Left colon (tissue), 2 donors: ENCODE measurements at regions not wholly inside any gene's neighbourhood (a gene's known extent, or its start where the extent isn't known, plus 50 kb on each side); places are given as distances from the start of the nearest gene placed in this dataset.

Experiments
- ATAC-seq: fragments of 200-7000 bp; cut with Tn5 transposase; one replicate; pipeline ENCODE4 v1.9.1; 2020; ENCODE audit warnings: mild to moderate bottlenecking, moderate library complexity
- DNase-seq, 2 donors: peaks; one replicate each; pipeline ENCODE4 v3.0.0-alpha.2; 2020
- intact Hi-C, 2 donors: fragments of 100-400 bp; cut with DNase I in 1 of 2; cut with micrococcal nuclease in 1 of 2; formaldehyde crosslinking; loops; one replicate each; pipeline versions ENCODE4 v1.11.2 to v1.14.0; 2022; cut with DNase I, micrococcal nuclease
- donor health status: DM: no; HTN: no; CAD: no.
- donor health status: DM: yes; HTN: yes; CAD: no.

DNA sequence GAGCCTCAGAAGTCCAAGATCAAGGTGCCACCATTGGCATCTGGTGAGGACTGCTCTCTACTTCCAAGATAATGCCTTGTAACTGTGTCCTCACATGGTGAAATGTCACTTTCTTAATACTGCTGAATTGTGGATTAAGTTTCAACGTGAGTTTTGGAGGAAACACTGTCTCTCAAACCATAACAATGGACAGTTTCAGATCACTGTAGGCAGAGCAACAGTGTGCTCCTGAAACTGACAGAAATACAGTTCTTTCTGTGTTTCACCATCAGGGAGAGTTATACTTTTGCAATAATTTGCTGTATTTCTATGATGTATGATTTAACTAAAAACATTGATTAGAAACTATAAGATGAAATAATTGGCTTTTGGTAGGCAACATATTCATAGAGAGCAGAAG, 1780.5 kb upstream of the CDH6 start:
- intact Hi-C loops, result no loop called here
- ATAC-seq (no peak), DNase-seq (no peak)

DNA sequence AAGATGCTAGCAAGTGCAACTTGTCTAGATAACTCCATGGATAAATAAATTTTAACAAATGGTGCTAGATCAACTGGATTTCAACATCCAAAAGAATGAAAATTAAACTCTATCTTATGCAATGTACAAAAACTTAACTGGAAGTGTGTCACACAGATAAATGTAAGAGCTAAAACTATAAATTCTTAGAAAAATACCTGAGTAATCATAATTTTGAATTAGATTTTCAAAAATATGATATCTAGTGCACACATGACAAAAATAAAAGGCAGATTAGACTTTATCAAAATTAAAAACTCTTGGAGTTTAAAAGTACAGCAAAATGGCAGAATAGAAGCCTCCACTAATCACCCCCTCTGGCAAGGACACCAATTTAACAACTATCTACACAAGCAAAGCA, 1791.2 kb upstream of the CDH6 start:
- DNase-seq (no peak), ATAC-seq (no peak)
- intact Hi-C loops, result no loop called here

DNA sequence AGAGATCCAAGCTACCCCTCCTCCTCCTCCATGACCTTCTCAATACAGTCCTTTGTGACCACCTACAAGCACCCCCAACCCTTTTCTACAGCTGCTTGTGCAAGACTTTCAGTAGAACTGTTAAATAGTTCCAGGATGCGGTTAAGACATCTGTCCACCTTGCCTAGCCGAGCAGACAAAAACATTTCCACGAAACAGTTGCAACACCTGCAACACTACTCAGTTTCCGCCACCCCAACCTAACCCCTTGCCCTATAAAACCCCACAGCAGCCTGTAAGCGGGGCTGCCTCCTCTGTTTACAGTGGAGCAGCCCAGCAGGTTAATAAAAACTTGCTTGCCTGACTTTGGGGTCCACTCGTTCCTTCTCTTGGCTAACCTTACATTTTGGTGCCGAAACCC, 1803.5 kb upstream of the CDH6 start:
- intact Hi-C loops, result no loop called here
- no peak for ATAC-seq

DNA sequence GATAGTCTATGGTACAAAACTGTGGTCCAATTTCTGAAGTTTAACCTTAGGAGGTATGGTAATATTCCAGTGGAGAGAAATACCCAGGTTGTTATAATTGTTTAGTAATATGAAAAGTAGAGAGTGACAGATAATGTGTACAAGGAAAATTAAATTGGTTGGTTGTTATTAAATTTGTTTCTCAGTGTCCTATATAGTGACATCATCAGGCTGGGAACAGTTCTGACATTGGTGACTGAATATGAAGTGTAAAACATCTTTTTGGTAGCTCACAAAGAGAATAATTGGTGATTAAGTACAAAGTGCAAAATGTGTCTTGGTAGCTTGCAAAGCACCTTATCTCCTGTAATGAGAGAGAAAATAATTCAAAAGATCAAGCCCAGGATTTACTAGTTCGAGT, 1806.1 kb upstream of the CDH6 start:
- no peak for DNase-seq
- intact Hi-C loops, result no loop called here
- no peak for ATAC-seq

More for the DNA sequence above, 1803.5 kb upstream of the CDH6 start:
- no peak for DNase-seq

DNA sequence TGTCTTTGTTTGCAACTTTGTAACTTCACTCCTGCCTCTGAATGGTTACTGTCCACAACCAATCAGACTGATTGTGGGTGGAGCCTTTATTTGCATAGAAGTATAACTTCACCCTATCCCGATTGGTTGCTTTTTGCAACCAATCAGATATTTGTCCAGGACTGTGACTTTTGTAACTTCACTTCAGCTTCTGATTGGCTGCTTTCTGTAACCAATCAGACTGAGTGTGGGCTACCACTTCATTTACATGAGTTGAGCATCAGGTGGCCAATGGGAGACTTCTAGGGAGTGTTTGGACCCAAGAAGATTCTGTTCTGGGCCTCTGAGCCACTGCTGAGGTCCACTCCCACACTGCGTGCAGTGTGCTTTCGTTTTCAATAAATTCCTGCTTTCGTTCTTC, 1810.7 kb upstream of the CDH6 start:
- intact Hi-C loops, result no loop called here
- ATAC-seq (no peak), DNase-seq (no peak)

DNA sequence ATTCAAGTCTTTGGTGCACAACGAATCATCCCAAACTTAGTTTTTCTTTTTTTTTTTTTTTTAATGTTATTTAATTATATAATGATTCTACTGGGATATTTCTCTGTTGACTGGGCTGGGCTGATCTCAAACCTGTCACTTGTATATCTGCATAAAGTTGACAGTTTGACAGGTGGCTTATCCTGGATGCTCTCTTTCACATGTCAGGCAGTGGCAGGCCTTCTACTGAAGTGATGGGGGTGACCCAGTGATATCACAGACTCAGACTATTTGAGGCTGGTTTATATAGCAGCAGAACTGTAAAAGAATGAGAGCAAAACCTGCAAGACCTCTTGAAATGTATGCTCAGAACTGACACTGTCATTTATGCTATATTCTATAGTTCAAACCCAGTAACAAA, 1813.5 kb upstream of the CDH6 start:
- no peak for DNase-seq
- intact Hi-C loops, result no loop called here
- ATAC-seq, result no peak

DNA sequence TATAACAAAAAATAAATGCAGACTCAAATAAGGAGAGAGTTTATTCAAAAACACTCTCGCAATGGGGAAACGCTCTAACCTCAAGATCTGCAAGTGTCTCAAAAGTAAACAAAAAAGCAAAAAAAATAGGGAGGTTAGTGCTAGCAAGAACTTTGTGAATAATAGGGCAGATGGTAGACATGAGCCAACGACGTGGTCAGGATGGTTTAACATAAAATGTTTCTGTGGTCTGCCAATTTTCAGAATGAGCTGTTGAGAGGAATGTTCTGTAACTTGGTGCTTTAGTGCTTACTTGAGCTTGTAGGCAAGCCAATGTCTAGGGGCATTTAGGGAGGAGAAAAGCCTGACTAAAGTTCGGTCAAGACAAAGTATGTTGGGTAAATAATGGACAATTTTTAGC, 1813.9 kb upstream of the CDH6 start:
- DNase-seq (no peak), ATAC-seq (no peak)
- intact Hi-C loops, result no loop called here

DNA sequence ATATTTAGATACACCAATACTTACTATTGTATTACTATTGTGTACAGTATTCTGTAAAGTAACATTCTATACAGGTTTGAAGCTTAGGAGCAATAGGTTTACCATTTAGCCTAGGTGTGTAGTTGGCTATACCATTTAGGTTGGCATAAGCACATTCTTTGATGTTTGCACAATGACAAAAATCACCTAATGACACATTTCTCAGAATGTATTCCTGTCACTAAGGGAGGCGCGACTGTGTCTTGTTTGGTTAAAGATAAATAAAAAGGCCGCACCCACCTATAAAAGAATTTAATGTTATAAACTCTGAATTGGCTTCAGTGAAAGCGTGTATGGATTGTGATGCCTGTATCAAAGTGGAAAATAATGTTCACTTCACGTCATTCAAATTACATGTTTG, 1815.4 kb upstream of the CDH6 start:
- DNase-seq (no peak), ATAC-seq (no peak)
- intact Hi-C loops, result no loop called here

DNA sequence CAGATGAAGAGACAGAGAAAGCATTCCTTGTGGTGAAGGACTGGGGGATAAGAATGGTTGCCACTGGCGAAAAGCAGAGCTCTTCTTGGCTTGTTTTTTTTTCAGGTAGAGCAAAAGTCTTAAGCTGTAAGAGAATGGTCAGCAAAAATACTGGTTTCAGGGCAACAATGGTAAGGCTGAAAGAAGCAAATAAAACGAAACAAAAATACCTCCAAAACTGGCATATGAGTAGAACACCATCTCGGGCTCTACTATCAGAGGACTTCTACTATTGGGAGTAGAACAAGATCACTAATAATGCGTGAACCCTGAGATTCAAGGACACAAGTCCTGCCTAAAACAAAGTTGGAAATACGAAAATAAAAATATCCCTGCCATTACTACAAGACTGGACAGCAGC, 1823.2 kb upstream of the CDH6 start:
- DNase-seq, result no peak
- intact Hi-C loops, result no loop called here
- ATAC-seq, result no peak

DNA sequence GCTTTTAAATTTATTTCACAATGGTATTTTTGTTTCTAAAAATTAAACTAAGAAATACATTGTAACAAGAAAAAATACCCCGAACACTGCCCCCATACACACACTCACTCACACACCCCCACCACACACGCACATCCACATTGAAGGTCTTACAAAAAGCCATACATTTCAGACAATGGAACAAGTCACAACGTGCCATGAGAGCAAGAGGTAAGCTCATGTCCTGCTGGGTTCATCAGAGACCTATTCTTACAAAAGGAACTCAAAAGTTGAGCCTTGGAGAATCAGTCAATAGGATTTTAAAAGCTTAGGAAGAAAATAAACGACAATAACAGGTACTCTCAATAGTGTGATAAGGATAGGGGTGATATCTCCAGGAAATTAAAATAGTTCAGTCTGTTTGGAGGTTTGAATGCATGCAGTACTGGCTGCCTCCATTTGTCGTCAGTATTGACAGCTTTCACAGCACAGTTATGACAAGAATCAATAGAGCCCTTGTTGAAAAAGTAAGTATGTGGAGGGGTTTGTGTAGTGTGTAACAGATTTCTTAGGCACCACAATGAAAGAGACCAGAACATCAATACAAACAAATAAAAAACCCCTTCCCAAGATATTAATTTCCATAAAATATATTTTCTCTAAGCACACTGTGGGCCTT, 1826.2 kb upstream of the CDH6 start:
- intact Hi-C loops, result no loop called here
- ATAC-seq, result no peak
- no peak for DNase-seq

DNA sequence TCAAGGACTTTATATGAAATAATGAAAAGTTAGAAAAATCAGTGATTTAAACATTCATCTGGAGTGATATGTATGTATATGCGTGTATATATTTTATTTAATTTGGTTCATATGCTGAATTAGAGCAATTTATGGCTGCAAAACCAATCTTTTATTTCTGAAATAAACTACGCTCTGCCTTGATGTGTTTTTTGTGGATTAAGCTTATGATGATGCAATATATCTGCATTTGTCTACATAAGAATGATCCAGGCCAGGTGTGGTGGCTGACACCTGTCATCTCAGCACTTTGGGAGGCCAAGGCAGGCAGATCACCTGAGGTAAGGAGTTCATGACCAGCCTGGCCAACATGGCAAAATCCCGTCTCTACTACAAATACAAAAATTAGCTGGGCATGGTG, 1842.3 kb upstream of the CDH6 start:
- intact Hi-C loops, result no loop called here
- ATAC-seq (no peak), DNase-seq (no peak)

DNA sequence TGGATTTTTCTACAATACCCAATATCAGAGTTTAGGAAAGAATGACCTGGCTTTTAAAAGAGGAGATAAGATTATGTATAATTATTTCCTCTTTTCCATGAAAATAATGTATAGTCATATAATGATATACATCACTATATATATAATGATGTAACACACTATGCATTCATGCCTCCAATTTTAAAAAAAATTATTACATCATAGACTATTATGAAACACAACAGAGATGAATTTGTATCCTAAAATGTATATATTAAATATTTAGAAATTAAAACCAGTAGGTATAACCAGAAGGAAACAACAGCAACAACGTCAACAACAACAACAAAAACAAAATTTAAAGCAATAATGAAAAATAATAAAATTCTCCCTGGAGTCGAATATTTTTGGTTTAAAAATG, 1856.5 kb upstream of the CDH6 start:
- ATAC-seq, result no peak
- intact Hi-C loops, result no loop called here
- DNase-seq, result no peak

DNA sequence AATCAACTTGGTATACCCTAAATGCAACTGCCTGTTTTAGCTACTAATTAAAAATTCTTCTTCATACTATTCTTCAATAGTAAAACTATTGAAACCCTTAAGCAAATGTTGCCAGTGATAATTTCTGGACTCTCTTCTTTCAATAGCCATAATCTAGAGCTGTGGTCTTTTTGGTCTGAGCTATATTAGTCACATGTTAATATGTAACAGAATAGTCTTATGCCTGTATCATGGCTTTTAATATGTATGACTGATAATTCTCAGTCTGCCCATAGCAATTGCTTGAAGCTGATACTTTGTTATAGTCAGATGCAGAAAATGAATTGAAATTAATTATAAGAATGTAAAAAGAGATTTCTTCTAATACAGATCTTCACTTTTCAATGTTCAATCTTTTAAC, 1871.9 kb upstream of the CDH6 start:
- intact Hi-C loops, result no loop called here
- no peak for ATAC-seq
- no peak for DNase-seq

DNA sequence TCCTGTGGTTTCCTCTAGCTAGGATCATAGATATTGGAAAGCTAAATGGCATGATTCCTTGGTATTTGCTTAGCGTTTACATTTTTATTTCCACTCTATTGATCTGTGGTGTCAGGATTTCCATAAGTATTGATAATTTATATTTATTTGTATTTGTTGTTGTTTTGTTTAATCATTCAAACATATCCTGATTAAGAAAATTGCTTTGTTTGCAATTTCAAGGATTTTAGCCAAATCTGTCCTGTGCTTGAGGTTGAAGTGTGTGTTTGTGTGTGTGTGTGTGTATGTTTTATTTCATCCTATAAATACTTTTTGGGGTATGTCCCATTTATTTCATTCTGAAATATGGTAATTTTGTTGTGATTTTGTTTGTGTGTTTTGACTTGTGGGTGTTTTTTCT, 1884.1 kb upstream of the CDH6 start:
- intact Hi-C loops, result no loop called here
- no peak for DNase-seq
- no peak for ATAC-seq

DNA sequence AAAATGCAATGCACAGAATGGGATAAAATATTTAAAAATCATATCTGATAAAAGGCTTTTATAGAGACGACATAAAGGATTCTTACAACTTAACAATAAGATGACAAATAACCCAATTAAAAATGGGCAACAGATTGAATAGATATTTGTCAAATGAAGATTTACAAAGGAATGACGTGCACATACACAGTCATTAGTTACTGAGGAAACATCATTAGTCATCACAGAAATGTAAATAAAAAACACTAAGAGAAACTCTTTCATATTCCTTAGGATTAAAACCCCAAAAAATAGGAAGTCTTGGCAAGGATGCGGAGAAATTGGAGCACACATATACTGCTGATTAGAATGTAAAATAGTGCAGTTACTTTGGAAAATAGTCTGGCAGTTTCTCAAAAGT, 1886.0 kb upstream of the CDH6 start:
- ATAC-seq (no peak), DNase-seq (no peak)
- intact Hi-C loops, result no loop called here

DNA sequence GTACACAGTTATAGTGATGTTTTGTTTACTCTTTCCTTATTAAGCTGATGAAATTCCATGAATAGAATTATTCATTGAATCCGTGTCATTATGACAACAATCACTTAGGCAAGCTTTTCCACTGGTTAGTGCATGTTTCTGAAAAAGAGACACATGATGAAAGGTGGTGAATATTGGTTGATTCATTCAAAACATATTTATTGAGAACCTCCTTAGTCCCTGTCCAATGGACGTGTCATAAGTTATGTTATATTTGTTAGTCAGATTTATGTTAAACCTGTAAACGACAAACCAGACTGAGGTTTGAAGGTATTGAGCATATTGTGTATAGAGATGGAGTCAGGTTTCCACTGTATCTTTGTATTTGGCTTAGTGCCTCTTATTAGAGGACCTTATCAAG, 1888.9 kb upstream of the CDH6 start:
- ATAC-seq (no peak), DNase-seq (no peak)
- intact Hi-C loops, result no loop called here

DNA sequence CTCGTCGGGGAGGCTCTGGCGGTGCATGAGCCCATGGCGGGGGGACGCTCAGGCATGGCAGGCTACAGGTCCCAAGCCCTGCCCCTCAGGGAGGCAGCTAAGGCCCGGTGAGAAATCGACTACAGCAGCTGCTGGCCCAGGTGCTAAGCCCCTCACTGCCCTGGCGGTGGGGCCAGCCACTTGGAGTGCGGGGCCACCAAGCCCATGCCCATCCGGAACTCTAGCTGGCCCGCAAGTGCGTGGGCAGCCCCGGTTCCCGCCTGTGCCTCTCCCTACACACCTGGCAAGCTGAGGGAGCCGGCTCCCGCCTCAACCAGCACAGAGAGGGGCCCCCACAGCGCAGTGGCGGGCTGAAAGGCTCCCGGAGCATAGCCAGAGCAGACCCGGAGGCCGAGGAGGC, 1896.9 kb upstream of the CDH6 start:
- ATAC-seq (no peak), DNase-seq (no peak)
- intact Hi-C loops, result no loop called here

DNA sequence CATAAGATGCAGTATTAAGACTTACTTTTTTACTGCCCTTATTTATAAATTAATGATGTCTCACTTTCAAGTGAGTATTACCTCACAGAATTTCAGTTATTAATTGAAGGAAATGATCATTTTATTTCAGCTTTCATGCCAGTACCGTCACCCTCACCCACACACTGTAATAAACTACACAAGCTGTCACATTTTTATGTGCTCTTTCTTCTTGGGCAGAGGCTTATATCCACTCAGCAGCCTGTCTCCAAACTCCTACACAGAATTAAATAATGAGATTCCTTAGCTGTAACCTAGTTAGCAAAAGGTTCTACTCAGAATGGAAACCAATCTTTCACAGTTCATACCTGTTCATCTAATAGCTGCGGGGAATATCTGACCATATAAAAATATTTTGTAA, 1915.8 kb upstream of the CDH6 start:
- ATAC-seq (no peak), DNase-seq (no peak)
- intact Hi-C loops, result no loop called here

DNA sequence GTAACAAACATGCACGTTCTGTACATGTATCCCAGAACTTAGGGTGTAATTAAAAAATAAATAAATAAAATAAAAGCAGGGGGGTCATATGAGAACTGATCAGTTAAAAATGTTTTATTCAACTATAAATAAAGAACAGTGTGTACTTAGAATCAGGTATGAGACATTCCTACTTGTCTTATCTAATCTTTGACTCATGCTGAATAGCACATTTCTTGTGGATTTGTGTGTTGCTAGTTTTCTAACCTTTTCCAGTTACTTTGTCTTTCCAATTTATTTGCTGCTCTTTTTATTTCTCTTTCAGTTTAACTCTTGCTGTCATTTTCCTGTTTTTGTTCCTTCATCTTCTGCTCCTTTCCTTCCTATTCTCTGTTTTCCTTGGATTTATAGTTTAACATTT, 1917.1 kb upstream of the CDH6 start:
- no peak for DNase-seq
- intact Hi-C loops, result no loop called here
- no peak for ATAC-seq

DNA sequence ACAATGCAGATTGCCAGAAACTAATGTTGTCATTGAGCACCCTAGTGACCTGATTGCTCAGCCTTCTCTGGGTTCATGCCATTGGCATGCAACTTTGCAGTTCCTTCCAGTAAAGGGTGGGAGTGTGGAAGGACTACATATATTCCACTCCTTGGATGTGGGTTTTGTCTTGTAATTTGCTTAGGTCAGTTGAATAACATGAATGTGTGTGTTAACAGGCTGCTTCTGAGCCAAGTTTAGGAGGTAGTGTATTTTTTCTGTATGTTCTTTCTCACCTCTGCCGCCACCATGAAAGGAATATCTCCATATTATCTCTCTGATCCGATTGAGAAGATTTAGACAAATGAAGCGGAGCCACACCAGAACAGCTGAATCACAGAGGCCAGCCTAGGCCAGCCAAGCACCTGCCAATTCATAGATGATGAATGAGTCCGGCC, 1929.6 kb upstream of the CDH6 start:
- intact Hi-C loops, result no loop called here
- no peak for ATAC-seq
- DNase-seq, result no peak

DNA sequence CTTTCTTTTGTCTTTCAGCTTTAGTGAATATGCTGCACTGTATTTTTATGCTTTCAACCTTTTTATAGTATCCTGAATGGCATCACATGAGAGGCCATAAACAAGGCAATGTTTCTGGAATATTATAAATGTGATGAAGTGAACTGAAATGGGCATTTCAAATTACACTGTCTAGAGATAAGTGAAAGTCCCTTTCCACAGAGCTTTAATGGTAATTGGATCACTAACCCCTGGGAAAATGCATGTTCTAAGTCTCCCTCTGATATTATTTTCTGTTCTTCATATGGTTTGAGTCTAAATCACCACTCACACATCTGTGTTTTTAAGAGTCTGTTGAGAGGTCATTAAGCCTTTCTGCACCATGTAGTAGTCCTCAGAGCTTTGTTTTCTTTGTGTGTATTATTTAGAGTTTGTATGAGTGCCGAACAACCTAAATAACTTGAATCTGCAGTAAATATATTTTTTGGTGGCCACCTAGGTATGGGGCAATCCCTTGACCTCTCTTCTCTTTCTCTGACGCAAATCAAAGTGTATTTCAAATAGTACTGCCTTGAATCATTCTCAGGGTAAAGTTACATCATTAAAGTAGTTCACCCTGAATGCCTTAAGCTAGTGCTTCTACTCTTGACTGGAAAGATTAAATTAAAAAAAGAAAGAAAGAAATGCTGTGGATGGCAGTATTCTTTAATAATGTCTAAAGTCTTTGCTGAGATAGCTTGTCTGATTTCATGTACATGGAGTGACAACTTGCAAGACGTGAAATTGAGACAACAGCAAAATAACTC, 1931.0 kb upstream of the CDH6 start:
- intact Hi-C loops, result no loop called here
- no peak for DNase-seq
- no peak for ATAC-seq
